ENCODE measurements at regions not wholly inside any gene's neighbourhood (a gene's known extent, or its start where the extent isn't known, plus 50 kb on each side); places are given as distances from the start of the nearest gene placed in this dataset.

- TF ChIP-seq FOXP2 (optimal IDR thresholded peaks at IDR 0.05; ENCODE audit: control extremely low read depth, extremely low read length, insufficient read depth), result no peak
- no peak for TF ChIP-seq POLR2AphosphoS5 (IDR thresholded peaks at IDR 0.05; ENCODE audit: borderline replicate concordance, low read depth, low read length)
- no peak for TF ChIP-seq EZH2 (IDR thresholded peaks at IDR 0.05)
Observed at GRCh38 chr6:85744433-85744970, 101.8 kb upstream of the SYNCRIP start.

All from SK-N-MC (cell line).